Hepatocyte (in vitro differentiated cells): ENCODE measurements at regions not wholly inside any gene's neighbourhood (a gene's known extent, or its start where the extent isn't known, plus 50 kb on each side); places are given as distances from the start of the nearest gene placed in this dataset.

Experiments used
- DNase-seq: peaks from one replicate; pipeline ENCODE4 v3.0.0-alpha.2; 2016; ENCODE audit warnings: low spot score
- H2AFZ ChIP-seq: fragments of 200-600 bp; sonication (generic); 2 replicates; pipeline ENCODE4 v1.6.0; 2016; ENCODE audit warnings: antibody characterized with exemption, mild to moderate bottlenecking
- H3K27ac ChIP-seq: fragments of 200-600 bp; sonication (generic); 2 replicates; pipeline ENCODE4 v1.5.1; 2016; ENCODE audit warnings: mild to moderate bottlenecking
- H3K27me3 ChIP-seq: fragments of 200-600 bp; sonication (generic); 2 replicates; pipeline ENCODE4 v1.6.1; 2016
- H3K36me3 ChIP-seq: fragments of 200-600 bp; sonication (generic); replicated peaks from 2 replicates; pipeline ENCODE4 v1.5.1; 2016; ENCODE audit warnings: low read depth; ENCODE audit not compliant: insufficient read depth
- H3K4me1 ChIP-seq: fragments of 200-600 bp; sonication (generic); 2 replicates; pipeline ENCODE4 v1.5.1; 2016; ENCODE audit warnings: mild to moderate bottlenecking, moderate library complexity; ENCODE audit not compliant: insufficient read depth
- H3K4me2 ChIP-seq: fragments of 200-600 bp; sonication (generic); 2 replicates; pipeline ENCODE4 v1.6.0; 2016
- H3K4me3 ChIP-seq: fragments of 200-600 bp; sonication (generic); 2 replicates; pipeline ENCODE4 v1.5.1; 2016; ENCODE audit warnings: mild to moderate bottlenecking
- H3K79me2 ChIP-seq: fragments of 200-600 bp; sonication (generic); 2 replicates; pipeline ENCODE4 v1.6.0; 2017; ENCODE audit warnings: mild to moderate bottlenecking
- H3K9me2 ChIP-seq: fragments of 200-600 bp; sonication (generic); replicated peaks from 2 replicates; pipeline ENCODE4 v1.6.0; 2017; ENCODE audit warnings: mild to moderate bottlenecking; ENCODE audit not compliant: insufficient read depth
- H3K9me3 ChIP-seq: fragments of 200-600 bp; sonication (generic); 2 replicates; pipeline ENCODE4 v1.5.1; 2016; ENCODE audit warnings: low read depth, mild to moderate bottlenecking
- H4K20me1 ChIP-seq: fragments of 200-600 bp; sonication (generic); 2 replicates; pipeline ENCODE4 v1.6.0; 2016; ENCODE audit warnings: mild to moderate bottlenecking; ENCODE audit not compliant: insufficient read depth, poor library complexity, severe bottlenecking
- EZH2 ChIP-seq: fragments of 200-600 bp; sonication (generic); IDR thresholded peaks from 2 replicates; pipeline ENCODE4 v1.6.1; 2016; ENCODE audit warnings: antibody characterized with exemption, mild to moderate bottlenecking, borderline replicate concordance
- EZH2phosphoT487 ChIP-seq: fragments of 200-600 bp; sonication (generic); IDR thresholded peaks from one replicate; pipeline ENCODE4 v1.6.1; 2018; ENCODE audit warnings: antibody characterized with exemption, mild to moderate bottlenecking, low read depth, moderate library complexity; ENCODE audit not compliant: unreplicated experiment, severe bottlenecking
- WGBS: methylation state at CpG from one replicate; pipeline ENCODE4 v1.1.6; 2016; ENCODE audit warnings: low lambda C conversion rate; ENCODE audit errors: missing lambda C conversion rate; 5-methylcytosine and 5-hydroxymethylcytosine counted together
- TF ChIP-seq, protein P1 (sequence below): fragments of 200-600 bp; sonication (generic); IDR thresholded peaks from 2 replicates; pipeline ENCODE4 v1.5.1; 2016; ENCODE audit warnings: antibody characterized with exemption, mild to moderate bottlenecking; ENCODE audit not compliant: poor library complexity

DNA sequence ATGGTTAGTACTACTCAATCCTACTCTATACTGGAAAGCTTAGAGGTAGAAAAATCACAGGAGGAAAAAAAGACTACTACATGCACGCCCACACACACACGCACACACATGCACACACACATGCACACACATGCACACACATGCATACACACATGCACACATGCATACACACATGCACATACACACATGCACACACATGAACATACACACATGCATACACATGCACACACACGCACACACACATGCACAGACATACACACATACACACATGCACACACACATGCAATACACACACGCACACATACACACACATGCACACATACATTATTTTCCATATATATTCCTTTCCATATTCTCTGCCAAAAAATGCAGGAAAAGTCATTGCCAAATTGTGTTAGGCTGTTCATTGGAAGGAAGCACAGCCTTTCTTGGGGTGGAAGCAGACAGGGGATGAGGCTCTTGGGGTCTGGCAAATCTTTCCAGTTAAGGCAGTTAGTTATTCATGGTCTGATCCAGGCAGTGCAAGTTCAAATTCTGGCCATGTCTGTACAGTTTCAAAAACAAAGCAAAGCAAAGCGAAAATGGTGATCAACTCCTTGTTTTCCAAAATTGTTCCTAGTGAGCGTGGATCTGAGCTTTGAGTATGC, 187.9 kb upstream of the EGFLAM start:
- Histone ChIP-seq H3K9me3 (no peaks in the 10 kb centered on the region), H3K27me3 (no peaks in the 10 kb centered on the region), H3K9me2 (no peaks in the 10 kb centered on the region), H3K79me2 (no peaks in the 10 kb centered on the region), H2AFZ (no peak overlapping the region), H3K4me1 (no peaks in the 10 kb centered on the region), H3K27ac (no peak overlapping the region), H3K4me3 (no peak overlapping the region), H3K4me2 (no peak overlapping the region), H4K20me1 (no peaks in the 10 kb centered on the region), H3K36me3 (no peaks in the 10 kb centered on the region)
- no peak for DNase-seq
- 96% methylated on average over 6 of the region's 6 CpGs for WGBS
- TF ChIP-seq EZH2phosphoT487: no peak
- TF ChIP-seq, protein P1, sequence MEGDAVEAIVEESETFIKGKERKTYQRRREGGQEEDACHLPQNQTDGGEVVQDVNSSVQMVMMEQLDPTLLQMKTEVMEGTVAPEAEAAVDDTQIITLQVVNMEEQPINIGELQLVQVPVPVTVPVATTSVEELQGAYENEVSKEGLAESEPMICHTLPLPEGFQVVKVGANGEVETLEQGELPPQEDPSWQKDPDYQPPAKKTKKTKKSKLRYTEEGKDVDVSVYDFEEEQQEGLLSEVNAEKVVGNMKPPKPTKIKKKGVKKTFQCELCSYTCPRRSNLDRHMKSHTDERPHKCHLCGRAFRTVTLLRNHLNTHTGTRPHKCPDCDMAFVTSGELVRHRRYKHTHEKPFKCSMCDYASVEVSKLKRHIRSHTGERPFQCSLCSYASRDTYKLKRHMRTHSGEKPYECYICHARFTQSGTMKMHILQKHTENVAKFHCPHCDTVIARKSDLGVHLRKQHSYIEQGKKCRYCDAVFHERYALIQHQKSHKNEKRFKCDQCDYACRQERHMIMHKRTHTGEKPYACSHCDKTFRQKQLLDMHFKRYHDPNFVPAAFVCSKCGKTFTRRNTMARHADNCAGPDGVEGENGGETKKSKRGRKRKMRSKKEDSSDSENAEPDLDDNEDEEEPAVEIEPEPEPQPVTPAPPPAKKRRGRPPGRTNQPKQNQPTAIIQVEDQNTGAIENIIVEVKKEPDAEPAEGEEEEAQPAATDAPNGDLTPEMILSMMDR: no peak
- no peak for TF ChIP-seq EZH2

DNA sequence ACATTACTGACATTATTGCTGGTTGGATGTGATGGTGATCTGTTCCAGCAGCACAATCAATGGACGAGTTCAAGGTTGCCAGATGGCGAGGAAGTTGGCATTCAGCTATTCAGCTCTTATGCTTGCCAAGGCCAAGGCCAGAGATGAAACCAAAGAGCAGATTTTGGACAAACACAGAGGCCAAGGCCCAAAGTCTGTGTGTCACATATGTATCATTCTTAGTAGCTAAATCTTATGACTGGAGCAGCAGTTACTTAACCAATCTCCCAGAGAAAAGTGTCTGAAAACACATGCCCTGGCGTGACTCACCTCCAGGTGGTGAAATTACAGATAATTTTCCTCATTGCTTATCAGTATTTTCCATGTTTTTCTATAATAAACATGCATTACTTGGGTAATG, 189.0 kb upstream of the EGFLAM start:
- WGBS: 87% methylated on average over 3 of the region's 3 CpGs
- Histone ChIP-seq H3K79me2 (no peaks in the 10 kb centered on the region), H3K9me2 (no peaks in the 10 kb centered on the region), H3K9me3 (no peaks in the 10 kb centered on the region), H3K4me2 (no peak overlapping the region), H4K20me1 (no peaks in the 10 kb centered on the region), H2AFZ (no peak overlapping the region), H3K4me3 (no peak overlapping the region), H3K36me3 (no peaks in the 10 kb centered on the region), H3K27ac (no peak overlapping the region), H3K4me1 (no peaks in the 10 kb centered on the region), H3K27me3 (no peaks in the 10 kb centered on the region)
- DNase-seq: peak; percentile 16
- TF ChIP-seq EZH2phosphoT487 (no peak), EZH2 (no peak)
- TF ChIP-seq, protein P1: no peak

DNA sequence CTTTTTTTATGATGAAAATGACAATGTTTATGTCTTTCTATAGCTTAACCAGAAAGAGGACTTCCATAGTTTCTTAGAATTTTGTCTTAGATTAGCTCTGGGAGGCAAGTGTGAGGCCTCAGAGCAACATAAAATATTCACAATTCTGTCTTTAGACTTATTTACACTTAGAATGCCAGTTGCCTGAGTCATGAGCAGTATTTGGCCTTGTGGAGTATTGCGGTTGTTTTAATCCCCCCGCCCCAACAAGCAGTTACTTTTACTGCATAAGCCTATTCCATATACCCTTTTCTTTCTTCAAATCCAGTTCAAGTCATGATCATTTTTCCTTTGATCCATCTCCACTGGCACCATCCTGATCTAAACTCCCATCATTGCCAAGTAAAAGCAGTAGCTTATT, 198.0 kb upstream of the EGFLAM start:
- no peak overlapping the region for H3K4me2 ChIP-seq
- peak overlapping the region; percentile 31 for H3K27ac ChIP-seq
- WGBS: 42% methylated on average over 2 of the region's 2 CpGs
- H2AFZ ChIP-seq: no peak overlapping the region
- no peaks in the 10 kb centered on the region for H3K27me3 ChIP-seq
- TF ChIP-seq, protein P1: no peak
- TF ChIP-seq EZH2: no peak
- DNase-seq: peak; percentile 22
- H3K79me2 ChIP-seq: no peaks in the 10 kb centered on the region
- H4K20me1 ChIP-seq: no peaks in the 10 kb centered on the region
- no peaks in the 10 kb centered on the region for H3K9me2 ChIP-seq
- no peaks in the 10 kb centered on the region for H3K36me3 ChIP-seq
- H3K4me1 ChIP-seq: peaks cover 5% of the 10 kb centered on the region
- no peaks in the 10 kb centered on the region for H3K9me3 ChIP-seq
- H3K4me3 ChIP-seq: no peak overlapping the region
